Ecto neural progenitor cell (in vitro differentiated cells): ENCODE measurements at regions not wholly inside any gene's neighbourhood (a gene's known extent, or its start where the extent isn't known, plus 50 kb on each side); places are given as distances from the start of the nearest gene placed in this dataset.
A peak's percentile ranks its signal among the peaks of the same experiment; 100 is the strongest.
"Not testable (repeated sequence)": the region's sequence is repeated elsewhere in the genome, so short reads cannot be mapped to it uniquely, and the experiment has no call there.

ENCODE experiments used
- DNase-seq: peaks from one replicate; pipeline ENCODE4 v3.0.0-alpha.2; 2018; ENCODE audit warnings: low spot score

GRCh38 chr5:167821669-167822068 lies 469.8 kb upstream of the WWC1 start:
- DNase-seq, result no peak

- no peak for DNase-seq
Observed at GRCh38 chr5:167822241-167822640, 469.2 kb upstream of the WWC1 start.

GRCh38 chr5:167823405-167823804 lies 468.0 kb upstream of the WWC1 start:
- DNase-seq, result no peak

GRCh38 chr5:167827766-167828165 lies 463.7 kb upstream of the WWC1 start:
- DNase-seq, result no peak

GRCh38 chr5:167831754-167832504 lies 459.5 kb upstream of the WWC1 start:
- no peak for DNase-seq

- no peak for DNase-seq
Observed at GRCh38 chr5:167832609-167833008, 458.8 kb upstream of the WWC1 start.

- no peak for DNase-seq
Observed at GRCh38 chr5:167833456-167833855, 458.0 kb upstream of the WWC1 start.

- no peak for DNase-seq
Observed at GRCh38 chr5:167835146-167835545, 456.3 kb upstream of the WWC1 start.

GRCh38 chr5:167837127-167837526 lies 454.3 kb upstream of the WWC1 start:
- DNase-seq, result no peak

- no peak for DNase-seq
Observed at GRCh38 chr5:167839065-167839464, 452.4 kb upstream of the WWC1 start.

GRCh38 chr5:167840527-167841130 lies 450.8 kb upstream of the WWC1 start:
- no peak for DNase-seq

- DNase-seq, result no peak
Observed at GRCh38 chr5:167843881-167844572, 447.4 kb upstream of the WWC1 start.

GRCh38 chr5:167845952-167846351 lies 445.5 kb upstream of the WWC1 start:
- no peak for DNase-seq

GRCh38 chr5:167849874-167850273 lies 441.6 kb upstream of the WWC1 start:
- no peak for DNase-seq

GRCh38 chr5:167850911-167851310 lies 440.5 kb upstream of the WWC1 start:
- DNase-seq, result no peak

GRCh38 chr5:167851416-167851815 lies 440.0 kb upstream of the WWC1 start:
- no peak for DNase-seq

- no peak for DNase-seq
Observed at GRCh38 chr5:167852515-167852914, 438.9 kb upstream of the WWC1 start.

GRCh38 chr5:167853421-167853820 lies 438.0 kb upstream of the WWC1 start:
- no peak for DNase-seq

- DNase-seq, result no peak
Observed at GRCh38 chr5:167855818-167856217, 435.6 kb upstream of the WWC1 start.

GRCh38 chr5:167857321-167857720 lies 434.1 kb upstream of the WWC1 start:
- no peak for DNase-seq

GRCh38 chr5:167858186-167858855 lies 433.1 kb upstream of the WWC1 start:
- not testable (repeated sequence) for DNase-seq

- peak; percentile 59 for DNase-seq
Observed at GRCh38 chr5:167861129-167861927, 430.1 kb upstream of the WWC1 start.
